C4-2B (cell line): ENCODE measurements at regions not wholly inside any gene's neighbourhood (a gene's known extent, or its start where the extent isn't known, plus 50 kb on each side); places are given as distances from the start of the nearest gene placed in this dataset.
"Not testable (repeated sequence)": the region's sequence is repeated elsewhere in the genome, so short reads cannot be mapped to it uniquely, and the experiment has no call there.

ENCODE experiments used
- H3K27ac ChIP-seq: fragments of 450-650 bp; 2 replicates; pipeline ENCODE4 v1.5.1; 2017
- CTCF ChIP-seq: fragments of 450-650 bp; conservative IDR thresholded peaks from 2 replicates; pipeline ENCODE4 v1.5.1; 2017; ENCODE audit warnings: mild to moderate bottlenecking
- ZFX ChIP-seq: fragments of 450-650 bp; IDR thresholded peaks from 2 replicates; pipeline ENCODE4 v1.6.1; 2017

DNA sequence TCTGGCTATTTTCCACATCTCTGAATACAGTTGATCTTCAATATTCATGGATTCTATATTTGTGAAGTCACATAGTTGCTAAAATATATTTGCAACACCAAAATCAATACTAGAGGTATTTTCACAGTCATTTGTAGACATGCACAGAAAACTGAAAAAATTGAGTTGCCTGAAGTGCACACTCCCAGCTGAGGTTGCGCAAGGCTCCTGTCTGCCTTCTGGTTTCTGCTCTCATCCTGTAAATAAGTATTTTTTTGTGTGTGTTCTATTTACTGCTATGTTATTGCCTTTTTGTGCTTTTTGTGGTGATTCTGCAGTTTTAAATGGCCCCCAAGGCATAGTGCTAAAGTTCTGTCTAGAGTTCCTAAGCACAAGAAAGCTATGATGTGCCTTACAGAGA is 371.1 kb upstream of the GRAMD2B start:
- TF ChIP-seq CTCF (no peak), ZFX (no peak)
- no peak overlapping the region for H3K27ac ChIP-seq

DNA sequence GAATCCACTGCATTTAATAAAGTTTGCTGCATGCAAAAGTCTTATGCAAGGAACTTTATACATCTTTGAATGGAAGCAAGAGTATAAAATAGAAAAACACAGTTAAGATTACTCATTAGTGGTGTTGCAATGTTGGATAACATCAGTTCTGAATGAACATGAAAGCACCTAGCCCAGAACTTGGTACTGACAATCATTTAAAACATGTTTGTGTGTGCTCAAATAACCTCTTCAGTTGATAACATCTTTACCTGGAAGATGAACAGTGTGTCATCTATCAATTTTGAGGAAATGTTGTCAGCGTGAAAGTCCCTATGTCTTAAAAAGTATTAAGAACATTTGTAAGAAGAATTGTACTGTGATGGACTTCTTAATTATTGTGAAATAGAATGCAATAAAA is 370.4 kb upstream of the GRAMD2B start:
- H3K27ac ChIP-seq, result no peak overlapping the region
- TF ChIP-seq CTCF (no peak), ZFX (no peak)

GRCh38 chr5:126053630-126054029 is 369.6 kb upstream of the GRAMD2B start:
- H3K27ac ChIP-seq, result no peak overlapping the region
- TF ChIP-seq CTCF, result no peak
- TF ChIP-seq ZFX, result no peak

- no peak overlapping the region for H3K27ac ChIP-seq
- no peak for TF ChIP-seq ZFX
- TF ChIP-seq CTCF, result no peak
Measured at GRCh38 chr5:126054577-126055347, 368.4 kb upstream of the GRAMD2B start.

- H3K27ac ChIP-seq, result no peak overlapping the region
- TF ChIP-seq ZFX, result no peak
- no peak for TF ChIP-seq CTCF
Measured at GRCh38 chr5:126055348-126055729, 367.9 kb upstream of the GRAMD2B start.

DNA sequence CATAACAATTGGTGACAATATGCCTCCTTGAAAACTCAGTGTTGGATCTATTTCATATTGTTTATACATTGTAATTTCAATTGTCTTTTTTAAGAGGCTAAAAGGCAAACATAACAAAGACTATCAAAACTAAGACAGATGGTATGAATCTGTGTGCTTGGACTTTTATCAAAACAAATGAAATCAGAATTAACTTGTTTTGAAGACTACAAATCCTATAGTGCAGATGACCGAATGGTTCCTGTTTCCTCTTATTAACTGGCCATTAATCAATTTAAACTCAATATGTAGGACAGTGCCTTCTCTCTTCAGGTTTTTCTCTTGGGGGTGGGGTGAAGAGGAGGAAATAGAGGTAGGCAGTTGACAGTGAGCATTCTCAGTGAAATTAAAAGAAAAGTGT is 366.9 kb upstream of the GRAMD2B start:
- TF ChIP-seq ZFX (no peak), CTCF (no peak)
- H3K27ac ChIP-seq, result peak overlapping the region; percentile 46

- H3K27ac ChIP-seq, result peak overlapping the region; percentile 46
- TF ChIP-seq ZFX (no peak), CTCF (no peak)
Measured at GRCh38 chr5:126056851-126057622, 366.2 kb upstream of the GRAMD2B start.

GRCh38 chr5:126058392-126058791 is 364.8 kb upstream of the GRAMD2B start:
- H3K27ac ChIP-seq, result not testable (repeated sequence)
